ENCODE measurements at regions not wholly inside any gene's neighbourhood (a gene's known extent, or its start where the extent isn't known, plus 50 kb on each side); places are given as distances from the start of the nearest gene placed in this dataset.

DNA sequence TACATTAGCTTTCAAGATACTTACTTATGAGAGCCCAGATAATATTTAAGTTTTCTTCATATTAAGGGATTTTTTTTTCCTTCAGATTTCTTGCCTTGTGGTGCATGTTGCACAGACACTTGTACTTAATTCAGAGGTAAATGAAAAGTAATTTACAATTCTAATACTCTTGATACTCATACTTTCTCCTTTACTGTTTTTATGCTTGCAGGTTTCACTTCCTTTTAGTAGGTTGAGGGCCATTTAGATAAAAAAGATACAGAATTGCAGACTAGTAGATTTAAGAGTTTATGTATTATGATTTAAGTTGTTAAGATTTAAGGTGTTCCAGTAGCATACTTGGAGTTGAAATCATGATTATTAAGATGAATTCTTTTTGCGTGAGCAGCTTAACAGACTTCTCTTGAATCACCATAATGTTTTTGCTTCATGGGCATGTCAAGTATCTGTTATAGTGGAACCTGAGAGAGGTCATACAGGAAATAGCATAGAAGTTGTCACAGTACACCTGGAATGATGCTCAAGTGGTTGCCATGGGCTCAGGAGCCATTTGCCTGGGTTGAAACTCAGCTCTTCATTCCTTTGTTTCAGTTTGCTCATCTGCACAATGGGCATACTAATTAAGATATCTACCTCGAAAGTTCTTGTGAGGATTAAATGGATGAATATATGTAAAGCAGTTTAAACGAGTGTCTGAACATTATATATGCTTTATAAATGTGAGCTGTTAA is 174.8 kb upstream of the PRPS1L1 start:
- TF ChIP-seq, protein P1, sequence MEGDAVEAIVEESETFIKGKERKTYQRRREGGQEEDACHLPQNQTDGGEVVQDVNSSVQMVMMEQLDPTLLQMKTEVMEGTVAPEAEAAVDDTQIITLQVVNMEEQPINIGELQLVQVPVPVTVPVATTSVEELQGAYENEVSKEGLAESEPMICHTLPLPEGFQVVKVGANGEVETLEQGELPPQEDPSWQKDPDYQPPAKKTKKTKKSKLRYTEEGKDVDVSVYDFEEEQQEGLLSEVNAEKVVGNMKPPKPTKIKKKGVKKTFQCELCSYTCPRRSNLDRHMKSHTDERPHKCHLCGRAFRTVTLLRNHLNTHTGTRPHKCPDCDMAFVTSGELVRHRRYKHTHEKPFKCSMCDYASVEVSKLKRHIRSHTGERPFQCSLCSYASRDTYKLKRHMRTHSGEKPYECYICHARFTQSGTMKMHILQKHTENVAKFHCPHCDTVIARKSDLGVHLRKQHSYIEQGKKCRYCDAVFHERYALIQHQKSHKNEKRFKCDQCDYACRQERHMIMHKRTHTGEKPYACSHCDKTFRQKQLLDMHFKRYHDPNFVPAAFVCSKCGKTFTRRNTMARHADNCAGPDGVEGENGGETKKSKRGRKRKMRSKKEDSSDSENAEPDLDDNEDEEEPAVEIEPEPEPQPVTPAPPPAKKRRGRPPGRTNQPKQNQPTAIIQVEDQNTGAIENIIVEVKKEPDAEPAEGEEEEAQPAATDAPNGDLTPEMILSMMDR (IDR thresholded peaks at IDR 0.05; ENCODE audit: low read length, missing control alignments) = no peak
- DNase-seq (ENCODE audit: low read depth) = no peak
- H3K4me3 ChIP-seq (replicated peaks; ENCODE audit: low read depth, low read length) = no peak overlapping the region

DNA sequence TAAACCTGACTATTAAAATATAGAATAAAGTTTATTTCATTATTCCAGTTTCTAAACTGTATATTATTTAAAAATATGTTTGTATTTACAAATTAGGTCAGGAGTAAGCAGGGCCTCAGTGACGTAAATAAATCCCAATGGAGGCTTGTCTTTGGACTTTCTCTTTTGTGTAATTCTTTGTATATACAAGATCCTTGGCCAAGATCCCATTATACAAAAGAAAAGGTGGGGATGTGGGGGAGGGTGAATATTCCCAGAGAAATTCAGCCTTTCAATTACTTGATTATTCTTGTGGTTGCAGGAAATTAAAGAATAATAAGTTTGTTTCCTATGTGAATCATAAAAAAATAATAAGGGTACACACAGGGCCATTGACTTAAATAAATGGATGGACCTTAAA is 178.7 kb upstream of the PRPS1L1 start:
- DNase-seq (ENCODE audit: low read depth) = peak; percentile 13
- TF ChIP-seq, protein P1 (IDR thresholded peaks at IDR 0.05; ENCODE audit: low read length, missing control alignments) = no peak
- H3K4me3 ChIP-seq (replicated peaks; ENCODE audit: low read depth, low read length) = no peak overlapping the region

DNA sequence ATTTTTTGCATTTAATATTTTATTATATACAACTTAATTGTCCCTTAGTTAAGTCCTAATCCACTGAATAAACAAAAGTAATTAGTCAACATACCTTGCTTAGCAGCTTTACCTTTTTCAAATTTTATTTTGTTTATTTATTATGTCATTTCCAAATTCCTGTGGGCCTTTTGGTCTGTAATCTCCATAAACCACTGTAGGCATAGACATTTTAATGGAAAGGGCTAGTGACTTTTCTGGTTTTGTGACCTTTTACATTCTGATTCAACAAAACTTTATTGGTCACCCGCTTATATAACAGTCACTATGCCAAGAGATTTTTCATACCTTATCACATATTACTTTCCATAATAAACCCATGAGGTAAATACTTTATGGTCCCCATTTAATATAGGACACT is 181.3 kb upstream of the PRPS1L1 start:
- TF ChIP-seq, protein P1 (IDR thresholded peaks at IDR 0.05; ENCODE audit: low read length, missing control alignments) = no peak
- no peak overlapping the region for H3K4me3 ChIP-seq (replicated peaks; ENCODE audit: low read depth, low read length)
- DNase-seq (ENCODE audit: low read depth) = no peak

DNA sequence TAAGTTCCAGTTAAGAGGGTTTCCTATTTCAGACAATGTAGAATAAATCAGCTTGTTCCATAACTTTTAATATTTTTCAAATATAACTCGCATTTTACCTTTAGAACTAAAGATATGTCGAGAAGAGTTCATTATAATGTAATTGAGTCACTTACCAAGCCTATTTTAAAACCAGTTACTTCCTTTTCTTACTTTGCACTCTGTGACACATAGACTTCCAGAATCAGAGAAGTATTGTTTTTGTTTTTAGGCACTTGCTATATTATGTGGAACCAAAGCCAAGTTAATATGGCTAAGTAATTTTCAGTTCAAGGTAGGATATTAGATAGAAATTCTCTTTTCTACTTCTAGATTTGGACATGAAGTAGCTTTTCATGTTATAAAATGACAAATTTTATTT is 182.7 kb upstream of the PRPS1L1 start:
- TF ChIP-seq, protein P1 (IDR thresholded peaks at IDR 0.05; ENCODE audit: low read length, missing control alignments) = no peak

DNA sequence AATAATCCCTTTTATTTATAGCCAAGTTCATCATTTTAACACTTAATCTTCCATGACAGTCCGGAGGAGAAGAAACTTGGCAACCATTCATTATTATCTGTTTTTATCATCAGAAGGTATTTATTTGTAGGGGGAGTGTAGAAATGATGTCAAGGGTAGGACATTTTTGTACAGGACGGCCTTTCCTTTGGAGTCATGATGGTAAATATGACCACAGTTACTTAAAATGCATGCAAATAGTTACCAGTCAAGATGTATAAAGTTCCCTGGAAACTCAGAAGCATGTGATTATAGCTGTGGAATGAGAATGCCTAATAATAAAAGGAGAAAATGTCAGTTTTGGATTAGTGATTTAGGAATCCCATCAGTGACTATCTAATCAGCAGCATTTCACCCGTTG is 183.1 kb upstream of the PRPS1L1 start:
- peak; percentile 44 for DNase-seq (ENCODE audit: low read depth)
- TF ChIP-seq, protein P1 (IDR thresholded peaks at IDR 0.05; ENCODE audit: low read length, missing control alignments) = no peak
- H3K4me3 ChIP-seq (replicated peaks; ENCODE audit: low read depth, low read length) = no peak overlapping the region

More for the DNA sequence above, 182.7 kb upstream of the PRPS1L1 start:
- no peak overlapping the region for H3K4me3 ChIP-seq (replicated peaks; ENCODE audit: low read depth, low read length)
- no peak for DNase-seq (ENCODE audit: low read depth)

DNA sequence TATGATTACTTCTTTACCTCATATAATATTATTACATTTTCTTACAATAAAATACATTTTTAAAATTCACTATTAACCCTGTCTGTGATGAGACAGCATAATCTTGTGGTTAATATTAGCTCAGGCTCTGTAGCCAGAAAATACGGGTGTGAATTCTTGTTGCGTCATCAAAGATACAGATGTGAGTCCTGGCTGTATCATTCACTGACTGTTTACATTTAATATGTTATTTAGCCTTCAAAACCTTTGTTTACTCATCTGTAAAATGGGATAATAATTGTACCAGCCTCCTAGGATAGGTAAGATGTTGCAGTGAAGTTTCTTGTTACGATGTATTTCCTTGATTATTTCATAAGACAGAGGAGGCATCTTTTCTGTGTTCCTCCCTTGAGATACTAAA is 184.7 kb upstream of the PRPS1L1 start:
- TF ChIP-seq, protein P1 (IDR thresholded peaks at IDR 0.05; ENCODE audit: low read length, missing control alignments) = no peak
- no peak overlapping the region for H3K4me3 ChIP-seq (replicated peaks; ENCODE audit: low read depth, low read length)
- DNase-seq (ENCODE audit: low read depth) = peak; percentile 14

DNA sequence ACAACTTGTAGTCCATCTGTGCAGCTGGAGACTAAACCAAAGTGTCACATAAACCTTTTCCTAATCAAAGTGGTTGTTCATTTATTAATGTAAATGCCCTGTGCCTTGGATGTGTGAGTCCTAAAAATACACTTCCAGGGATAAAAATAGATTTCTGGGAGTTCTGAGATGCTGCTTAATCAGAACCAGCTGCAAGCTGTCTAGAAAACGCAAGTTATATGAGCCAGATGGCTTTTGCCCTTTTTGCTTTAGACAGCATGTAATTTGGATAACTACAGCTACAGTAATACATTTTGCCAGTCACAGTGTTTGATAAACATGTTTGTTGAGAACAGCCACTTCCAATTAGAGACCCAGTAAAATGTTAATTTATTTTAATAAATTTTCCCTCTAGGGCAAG is 185.1 kb upstream of the PRPS1L1 start:
- no peak overlapping the region for H3K4me3 ChIP-seq (replicated peaks; ENCODE audit: low read depth, low read length)
- TF ChIP-seq, protein P1 (IDR thresholded peaks at IDR 0.05; ENCODE audit: low read length, missing control alignments) = no peak
- peak; percentile 48 for DNase-seq (ENCODE audit: low read depth)
